Thymus (tissue), 11 donors: ENCODE measurements at regions not wholly inside any gene's neighbourhood (a gene's known extent, or its start where the extent isn't known, plus 50 kb on each side); places are given as distances from the start of the nearest gene placed in this dataset.
"Not testable (repeated sequence)": the region's sequence is repeated elsewhere in the genome, so short reads cannot be mapped to it uniquely, and the experiment has no call there.

Source experiments
- DNase-seq, 9 donors: peaks; one replicate each; pipeline ENCODE4 v3.0.0-alpha.2; 2013; ENCODE audit warnings: low spot score in 9 of 9, low read depth in 6 of 9, missing footprints in 1 of 9
- H3K27ac ChIP-seq, 2 donors: one replicate each; pipeline ENCODE4 v1.5.1; 2013; ENCODE audit warnings: control low read depth in 1 of 2, low read depth in 1 of 2, low read length in 1 of 2, mild to moderate bottlenecking in 1 of 2, moderate library complexity in 1 of 2
- H3K27me3 ChIP-seq, 2 donors: one replicate each; pipeline ENCODE4 v1.5.1; 2013; ENCODE audit warnings: low read length in 1 of 2; ENCODE audit not compliant: control insufficient read depth in 2 of 2, insufficient read depth in 1 of 2
- H3K36me3 ChIP-seq, 2 donors: one replicate each; pipeline ENCODE4 v1.5.1; 2013; ENCODE audit warnings: low read length in 1 of 2, mild to moderate bottlenecking in 1 of 2, moderate library complexity in 1 of 2; ENCODE audit not compliant: control insufficient read depth in 2 of 2, insufficient read depth in 2 of 2
- H3K4me1 ChIP-seq, 2 donors: one replicate each; pipeline ENCODE4 v1.5.1; 2013; ENCODE audit warnings: low read length in 2 of 2; ENCODE audit not compliant: control insufficient read depth in 2 of 2, insufficient read depth in 2 of 2
- H3K4me3 ChIP-seq, 2 donors: one replicate each; pipeline ENCODE4 v1.5.1; 2013; ENCODE audit warnings: low read length in 2 of 2, control low read depth in 1 of 2, mild to moderate bottlenecking in 1 of 2
- H3K9me3 ChIP-seq, 2 donors: one replicate each; pipeline ENCODE4 v1.5.1; 2013; ENCODE audit warnings: low read length in 1 of 2, mild to moderate bottlenecking in 1 of 2; ENCODE audit not compliant: control insufficient read depth in 2 of 2, insufficient read depth in 1 of 2
- WGBS: extraction: QIAGEN DNeasy Blood & Tissue Kit; methylation state at CpG from one replicate; pipeline ENCODE4 v1.1.7; 2013; 5-methylcytosine and 5-hydroxymethylcytosine counted together
- donor health status: healthy.

GRCh38 chrX:18030656-18031055 is 169.6 kb upstream of the RAI2 start:
- not testable (repeated sequence) for H3K36me3 ChIP-seq, DNase-seq, H3K4me3 ChIP-seq, H3K27me3 ChIP-seq, H3K4me1 ChIP-seq, H3K9me3 ChIP-seq, H3K27ac ChIP-seq
- 40% methylated on average over 1 of the region's 1 CpG for WGBS

DNA sequence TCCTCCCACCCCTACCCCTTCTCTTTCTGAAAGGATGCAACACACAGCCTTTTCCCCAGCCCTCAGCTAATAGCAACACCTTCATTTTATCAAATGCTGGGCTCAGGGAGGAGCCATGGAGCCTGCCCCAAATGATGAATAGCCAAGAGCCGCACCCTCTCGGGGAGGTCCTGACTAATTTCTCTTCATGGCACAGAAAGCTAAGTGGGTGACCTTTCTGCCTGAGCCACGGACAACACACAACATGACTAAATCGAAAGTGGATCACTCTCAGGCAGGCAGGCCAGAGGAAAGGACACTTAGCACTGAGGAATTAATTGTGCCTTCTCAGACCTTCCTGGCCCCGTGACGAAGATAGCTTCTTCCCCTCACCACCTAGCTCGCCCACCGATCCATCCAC is 165.1 kb upstream of the RAI2 start:
- Histone ChIP-seq H3K4me3 (no peak overlapping the region), H3K9me3 (no peaks in the 10 kb centered on the region), H3K27ac (no peak overlapping the region), H3K27me3 (no peaks in the 10 kb centered on the region), H3K4me1 (no peaks in the 10 kb centered on the region), H3K36me3 (no peaks in the 10 kb centered on the region)
- DNase-seq: no peak
- WGBS: 93% methylated on average over 8 of the region's 8 CpGs

DNA sequence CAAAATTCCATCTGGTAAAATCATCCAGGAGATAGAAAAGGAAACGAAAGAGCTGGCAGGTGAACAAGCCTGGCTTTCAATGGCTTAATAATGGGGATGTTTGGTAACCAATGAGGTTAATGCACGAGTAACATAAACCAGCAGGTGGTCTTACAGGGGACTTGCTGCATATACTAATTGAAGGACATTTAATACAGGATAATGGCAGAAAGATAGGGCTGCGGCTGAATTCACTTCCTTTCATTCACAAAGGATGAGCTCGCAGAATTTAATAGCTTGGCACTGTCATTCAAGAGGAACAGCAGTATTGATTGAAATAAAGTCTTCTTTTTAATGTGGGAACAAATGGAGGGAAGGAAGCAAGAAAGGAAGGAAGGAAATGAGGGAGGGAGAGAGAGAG is 156.3 kb upstream of the RAI2 start:
- WGBS: 68% methylated on average over 4 of the region's 4 CpGs
- H3K4me1 ChIP-seq: no peaks in the 10 kb centered on the region

DNA sequence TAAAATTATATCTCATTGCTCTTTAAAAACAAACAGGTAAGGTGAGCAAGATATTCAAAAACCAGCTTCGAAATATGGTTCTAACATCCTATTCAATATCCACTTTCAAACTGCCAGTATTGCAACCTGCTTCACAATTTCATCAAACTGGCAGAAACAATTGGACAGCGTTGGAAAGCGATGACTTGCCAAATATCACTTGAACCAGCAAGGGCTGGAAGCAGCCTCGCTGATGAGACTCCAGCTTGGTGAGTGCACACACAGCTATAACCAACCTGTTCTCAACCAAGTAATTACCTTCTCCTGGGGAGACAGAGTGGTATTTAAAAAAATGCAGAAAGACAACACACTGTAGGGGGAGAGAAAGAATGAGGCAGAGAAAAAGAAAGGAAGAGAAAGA is 155.8 kb upstream of the RAI2 start:
- no peaks in the 10 kb centered on the region for H3K9me3 ChIP-seq
- 91% methylated on average over 4 of the region's 4 CpGs for WGBS
- H3K27ac ChIP-seq: no peak overlapping the region
- H3K36me3 ChIP-seq: no peaks in the 10 kb centered on the region
- H3K4me3 ChIP-seq: no peak overlapping the region
- H3K4me1 ChIP-seq: no peaks in the 10 kb centered on the region
- no peak for DNase-seq
- no peaks in the 10 kb centered on the region for H3K27me3 ChIP-seq

More for the DNA sequence above, 156.3 kb upstream of the RAI2 start:
- Histone ChIP-seq H3K27ac (no peak overlapping the region), H3K27me3 (no peaks in the 10 kb centered on the region), H3K9me3 (no peaks in the 10 kb centered on the region), H3K4me3 (no peak overlapping the region), H3K36me3 (no peaks in the 10 kb centered on the region)
- DNase-seq: no peak

DNA sequence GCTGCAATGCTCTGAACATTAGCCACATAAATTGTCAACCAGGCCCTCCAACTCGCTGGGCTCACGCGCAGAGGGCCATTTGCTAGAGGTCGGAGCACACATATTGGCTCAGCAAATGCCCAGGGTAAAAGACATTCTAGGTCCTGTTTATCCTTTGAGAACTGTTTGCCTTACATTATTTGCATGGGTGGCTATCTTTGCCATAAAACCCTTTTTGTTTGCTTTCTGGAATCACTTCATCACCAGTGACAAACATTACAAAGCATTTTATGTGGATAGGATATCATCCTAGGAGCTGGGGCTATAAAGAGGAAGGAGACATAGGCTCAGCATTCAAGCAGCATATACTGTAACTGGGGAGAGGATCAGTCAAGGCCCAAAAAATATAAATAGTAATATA is 149.2 kb upstream of the RAI2 start:
- DNase-seq: no peak
- WGBS: 98% methylated on average over 4 of the region's 4 CpGs
- Histone ChIP-seq H3K4me3 (no peak overlapping the region), H3K36me3 (no peaks in the 10 kb centered on the region), H3K27me3 (no peaks in the 10 kb centered on the region), H3K4me1 (no peaks in the 10 kb centered on the region), H3K27ac (no peak overlapping the region), H3K9me3 (no peaks in the 10 kb centered on the region)

DNA sequence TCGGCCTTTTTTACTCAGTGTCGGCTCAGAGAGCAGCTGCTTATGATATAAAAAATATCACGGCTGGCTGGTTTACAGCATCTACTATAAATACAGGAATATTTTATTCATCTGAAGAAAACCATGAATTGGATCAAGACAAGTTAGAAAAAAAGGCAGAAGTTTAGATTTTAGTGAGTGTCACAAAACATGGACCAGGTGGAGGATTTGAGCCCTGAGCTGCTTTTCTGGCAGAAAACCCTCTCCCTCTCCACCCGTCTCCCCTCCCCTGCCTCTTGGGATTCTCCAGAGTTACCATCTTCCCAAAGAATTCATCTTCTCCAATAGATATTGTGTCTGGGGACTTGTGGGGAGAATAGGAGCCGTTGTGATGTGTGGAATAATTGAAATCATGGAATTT is 142.8 kb upstream of the RAI2 start:
- no peaks in the 10 kb centered on the region for H3K36me3 ChIP-seq
- H3K9me3 ChIP-seq: no peaks in the 10 kb centered on the region
- H3K27ac ChIP-seq: no peak overlapping the region
- no peaks in the 10 kb centered on the region for H3K27me3 ChIP-seq
- H3K4me3 ChIP-seq: no peak overlapping the region
- H3K4me1 ChIP-seq: no peaks in the 10 kb centered on the region
- 90% methylated on average over 5 of the region's 5 CpGs for WGBS
- DNase-seq: no peak

DNA sequence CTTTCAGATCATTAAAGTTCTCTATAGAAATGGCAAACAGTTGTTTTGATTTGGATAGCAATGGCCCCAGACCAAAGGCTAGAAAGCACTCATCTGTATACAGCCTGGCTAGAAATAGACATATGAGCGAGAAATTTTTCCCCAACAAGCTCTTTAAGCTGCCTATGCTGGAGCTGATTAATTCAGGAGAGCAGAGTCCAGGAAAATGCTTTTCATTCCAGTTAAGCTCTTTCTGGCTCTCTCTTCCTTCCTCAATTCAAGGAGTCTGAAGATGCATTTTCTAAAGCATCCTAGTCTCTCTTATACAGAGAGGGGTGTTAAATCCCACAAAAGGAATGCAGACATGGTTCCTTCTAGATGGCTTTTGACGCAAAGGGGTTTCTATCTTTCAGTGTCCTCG is 141.7 kb upstream of the RAI2 start:
- Histone ChIP-seq H3K27me3 (no peaks in the 10 kb centered on the region), H3K4me1 (no peaks in the 10 kb centered on the region), H3K27ac (no peak overlapping the region), H3K4me3 (no peak overlapping the region), H3K36me3 (no peaks in the 10 kb centered on the region), H3K9me3 (no peaks in the 10 kb centered on the region)
- 93% methylated on average over 3 of the region's 3 CpGs for WGBS
- DNase-seq: no peak

DNA sequence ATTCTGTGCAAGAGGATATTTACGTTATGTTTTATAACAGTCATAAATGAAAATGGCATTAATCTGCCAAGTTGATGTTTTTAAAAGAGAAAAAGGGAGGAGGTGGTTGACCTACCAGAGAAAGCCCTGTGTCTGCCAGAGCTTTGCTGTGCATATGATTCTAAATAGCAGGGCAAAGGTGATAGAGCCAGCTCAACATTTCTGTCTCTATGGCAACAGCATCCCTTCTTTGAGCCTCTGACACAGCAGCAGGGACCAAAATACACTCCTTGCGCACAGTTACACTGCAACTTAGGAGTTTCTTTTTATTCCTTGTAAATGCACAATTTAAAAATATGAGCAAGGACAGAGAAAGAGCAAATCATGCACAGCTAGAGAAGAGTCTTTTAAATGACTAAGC is 133.3 kb upstream of the RAI2 start:
- DNase-seq: no peak
- no peaks in the 10 kb centered on the region for H3K36me3 ChIP-seq
- 90% methylated on average over 2 of the region's 2 CpGs for WGBS
- no peak overlapping the region for H3K4me3 ChIP-seq
- no peak overlapping the region for H3K27ac ChIP-seq
- H3K4me1 ChIP-seq: no peaks in the 10 kb centered on the region
- no peaks in the 10 kb centered on the region for H3K9me3 ChIP-seq
- H3K27me3 ChIP-seq: no peaks in the 10 kb centered on the region

DNA sequence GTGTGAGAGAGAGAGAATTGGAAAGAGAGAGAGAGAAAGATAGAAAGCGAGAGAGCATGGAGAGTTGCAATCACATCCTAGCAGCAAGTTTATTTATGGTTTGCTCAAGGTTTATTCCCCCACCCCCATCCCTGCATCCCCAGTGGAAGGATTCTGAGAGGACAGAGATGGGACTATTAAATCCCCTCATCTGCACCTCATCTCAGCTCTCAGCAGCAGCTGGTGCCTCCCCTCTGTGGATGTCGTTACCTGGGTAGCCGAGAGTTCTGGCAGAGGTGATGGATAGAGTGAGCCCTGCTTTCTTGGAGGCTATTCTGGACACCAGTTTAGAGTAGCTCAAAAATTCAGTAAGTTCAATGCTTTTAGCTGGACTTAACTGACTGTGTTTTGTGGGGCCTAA is 132.0 kb upstream of the RAI2 start:
- WGBS: 92% methylated on average over 3 of the region's 3 CpGs
- H3K27me3 ChIP-seq: no peaks in the 10 kb centered on the region
- H3K9me3 ChIP-seq: no peaks in the 10 kb centered on the region
- DNase-seq: no peak
- H3K4me1 ChIP-seq: no peaks in the 10 kb centered on the region
- no peak overlapping the region for H3K4me3 ChIP-seq
- no peak overlapping the region for H3K27ac ChIP-seq
- no peaks in the 10 kb centered on the region for H3K36me3 ChIP-seq

- Histone ChIP-seq H3K9me3 (no peaks in the 10 kb centered on the region), H3K4me1 (no peaks in the 10 kb centered on the region)
- WGBS: 100% methylated on average over 1 of the region's 1 CpG
These were observed 129.4 kb upstream of the RAI2 start for GRCh38 chrX:17990532-17990931.

More at GRCh38 chrX:17990532-17990931, 129.4 kb upstream of the RAI2 start:
- no peak for DNase-seq
- no peaks in the 10 kb centered on the region for H3K36me3 ChIP-seq
- H3K4me3 ChIP-seq: no peak overlapping the region
- H3K27me3 ChIP-seq: no peaks in the 10 kb centered on the region
- no peak overlapping the region for H3K27ac ChIP-seq
